Fibroblast of lung (primary cell): ENCODE measurements at regions not wholly inside any gene's neighbourhood (a gene's known extent, or its start where the extent isn't known, plus 50 kb on each side); places are given as distances from the start of the nearest gene placed in this dataset.

ENCODE experiments used
- EZH2 ChIP-seq: IDR thresholded peaks from 2 replicates; pipeline ENCODE4 v1.5.1; 2012; ENCODE audit warnings: low read length, control low read depth, mild to moderate bottlenecking; ENCODE audit errors: missing control alignments
- TF ChIP-seq, protein P1 (sequence below), 2 donors: IDR thresholded peaks in 1 of 2; conservative IDR thresholded peaks in 1 of 2; 1 replicate in 1 of 2; 2 replicates in 1 of 2; pipeline ENCODE4 v1.5.1; 2011 to 2012; ENCODE audit warnings: low read length in 2 of 2, control low read depth in 1 of 2, inconsistent platforms in 1 of 2, low read depth in 1 of 2, mild to moderate bottlenecking in 1 of 2

DNA sequence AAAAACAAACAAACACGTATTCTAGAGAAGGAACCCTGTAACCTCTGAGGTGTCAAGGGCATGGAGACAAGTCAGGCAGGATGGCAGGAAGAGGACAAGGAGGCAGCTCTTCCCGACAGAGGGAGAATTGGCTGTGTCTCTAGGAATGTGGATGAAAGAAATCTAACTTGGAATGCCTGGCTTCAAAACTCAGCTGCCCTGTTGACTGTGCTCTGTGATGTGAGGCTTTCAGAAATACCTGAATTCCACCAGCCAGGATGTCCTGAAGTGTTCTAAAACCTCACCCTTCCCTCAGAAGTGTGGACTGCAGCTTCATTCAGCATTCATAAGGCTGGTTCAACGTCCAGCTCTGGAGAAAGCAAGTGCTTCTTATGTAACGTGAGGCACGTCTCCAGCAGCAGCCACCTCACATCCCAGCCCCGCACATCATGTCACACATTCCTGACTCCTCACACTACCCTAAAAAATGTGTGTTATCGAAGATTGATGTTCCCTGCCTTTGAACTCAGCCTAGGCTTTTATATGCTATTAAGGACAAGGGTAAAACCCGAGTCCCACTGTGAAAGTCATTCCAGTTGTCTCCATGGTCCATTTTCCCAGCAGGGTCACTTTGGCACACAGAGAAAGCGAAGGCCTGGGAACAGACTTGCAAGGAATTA is 398.9 kb downstream of the ETS1 start:
- TF ChIP-seq, protein P1, sequence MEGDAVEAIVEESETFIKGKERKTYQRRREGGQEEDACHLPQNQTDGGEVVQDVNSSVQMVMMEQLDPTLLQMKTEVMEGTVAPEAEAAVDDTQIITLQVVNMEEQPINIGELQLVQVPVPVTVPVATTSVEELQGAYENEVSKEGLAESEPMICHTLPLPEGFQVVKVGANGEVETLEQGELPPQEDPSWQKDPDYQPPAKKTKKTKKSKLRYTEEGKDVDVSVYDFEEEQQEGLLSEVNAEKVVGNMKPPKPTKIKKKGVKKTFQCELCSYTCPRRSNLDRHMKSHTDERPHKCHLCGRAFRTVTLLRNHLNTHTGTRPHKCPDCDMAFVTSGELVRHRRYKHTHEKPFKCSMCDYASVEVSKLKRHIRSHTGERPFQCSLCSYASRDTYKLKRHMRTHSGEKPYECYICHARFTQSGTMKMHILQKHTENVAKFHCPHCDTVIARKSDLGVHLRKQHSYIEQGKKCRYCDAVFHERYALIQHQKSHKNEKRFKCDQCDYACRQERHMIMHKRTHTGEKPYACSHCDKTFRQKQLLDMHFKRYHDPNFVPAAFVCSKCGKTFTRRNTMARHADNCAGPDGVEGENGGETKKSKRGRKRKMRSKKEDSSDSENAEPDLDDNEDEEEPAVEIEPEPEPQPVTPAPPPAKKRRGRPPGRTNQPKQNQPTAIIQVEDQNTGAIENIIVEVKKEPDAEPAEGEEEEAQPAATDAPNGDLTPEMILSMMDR (conservative IDR thresholded peaks at IDR 0.05 in 1 of 2, IDR thresholded peaks at IDR 0.05 in 1 of 2; ENCODE audit: low read depth in 1 of 2, low read length in 2 of 2): no peak
- no peak for TF ChIP-seq EZH2
